ENCODE measurements at regions not wholly inside any gene's neighbourhood (a gene's known extent, or its start where the extent isn't known, plus 50 kb on each side); places are given as distances from the start of the nearest gene placed in this dataset.

DNA sequence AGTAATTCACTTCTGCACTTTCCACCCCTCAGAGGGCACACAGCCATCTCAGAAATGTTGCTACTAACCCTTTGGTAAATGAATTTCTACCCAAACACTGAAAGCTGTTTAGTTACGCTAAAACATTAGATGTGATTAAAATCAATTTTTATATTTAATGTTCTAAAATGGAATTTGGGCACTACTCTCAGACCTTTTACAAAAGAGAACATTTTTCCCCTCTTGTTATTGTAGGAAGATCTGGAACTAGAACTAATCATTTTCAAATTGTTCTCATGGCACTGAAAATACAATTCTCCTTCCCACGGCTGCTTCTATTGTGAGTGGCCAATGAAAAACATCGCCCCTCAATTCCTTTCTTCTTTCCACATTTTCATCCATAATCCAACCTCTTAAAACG lies 627.4 kb downstream of the CDH26 start:
- no peak overlapping the region for H3K27ac ChIP-seq
- ATAC-seq: no peak
- no peaks in the 10 kb centered on the region for H3K4me1 ChIP-seq
- DNase-seq: no peak
- intact Hi-C loops (cut with DNase I): no loop called here
- WGBS, 3 donors: 24 to 40% (median 33%) methylated on average over 4 of the region's 4 CpGs
- H3K9me3 ChIP-seq: no peaks in the 10 kb centered on the region
- TF ChIP-seq, protein P1, sequence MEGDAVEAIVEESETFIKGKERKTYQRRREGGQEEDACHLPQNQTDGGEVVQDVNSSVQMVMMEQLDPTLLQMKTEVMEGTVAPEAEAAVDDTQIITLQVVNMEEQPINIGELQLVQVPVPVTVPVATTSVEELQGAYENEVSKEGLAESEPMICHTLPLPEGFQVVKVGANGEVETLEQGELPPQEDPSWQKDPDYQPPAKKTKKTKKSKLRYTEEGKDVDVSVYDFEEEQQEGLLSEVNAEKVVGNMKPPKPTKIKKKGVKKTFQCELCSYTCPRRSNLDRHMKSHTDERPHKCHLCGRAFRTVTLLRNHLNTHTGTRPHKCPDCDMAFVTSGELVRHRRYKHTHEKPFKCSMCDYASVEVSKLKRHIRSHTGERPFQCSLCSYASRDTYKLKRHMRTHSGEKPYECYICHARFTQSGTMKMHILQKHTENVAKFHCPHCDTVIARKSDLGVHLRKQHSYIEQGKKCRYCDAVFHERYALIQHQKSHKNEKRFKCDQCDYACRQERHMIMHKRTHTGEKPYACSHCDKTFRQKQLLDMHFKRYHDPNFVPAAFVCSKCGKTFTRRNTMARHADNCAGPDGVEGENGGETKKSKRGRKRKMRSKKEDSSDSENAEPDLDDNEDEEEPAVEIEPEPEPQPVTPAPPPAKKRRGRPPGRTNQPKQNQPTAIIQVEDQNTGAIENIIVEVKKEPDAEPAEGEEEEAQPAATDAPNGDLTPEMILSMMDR (IDR thresholded peaks at IDR 0.05): no peak
- peaks cover 0 to 6% (median 6%) of the 10 kb centered on the region in 3 donors for H3K27me3 ChIP-seq (ENCODE audit: insufficient read depth in 3 of 3, low read length in 2 of 3)
- no peaks in the 10 kb centered on the region for H3K36me3 ChIP-seq (ENCODE audit: insufficient read depth in 1 of 2, low read depth in 1 of 2)
- H3K4me3 ChIP-seq: no peak overlapping the region

DNA sequence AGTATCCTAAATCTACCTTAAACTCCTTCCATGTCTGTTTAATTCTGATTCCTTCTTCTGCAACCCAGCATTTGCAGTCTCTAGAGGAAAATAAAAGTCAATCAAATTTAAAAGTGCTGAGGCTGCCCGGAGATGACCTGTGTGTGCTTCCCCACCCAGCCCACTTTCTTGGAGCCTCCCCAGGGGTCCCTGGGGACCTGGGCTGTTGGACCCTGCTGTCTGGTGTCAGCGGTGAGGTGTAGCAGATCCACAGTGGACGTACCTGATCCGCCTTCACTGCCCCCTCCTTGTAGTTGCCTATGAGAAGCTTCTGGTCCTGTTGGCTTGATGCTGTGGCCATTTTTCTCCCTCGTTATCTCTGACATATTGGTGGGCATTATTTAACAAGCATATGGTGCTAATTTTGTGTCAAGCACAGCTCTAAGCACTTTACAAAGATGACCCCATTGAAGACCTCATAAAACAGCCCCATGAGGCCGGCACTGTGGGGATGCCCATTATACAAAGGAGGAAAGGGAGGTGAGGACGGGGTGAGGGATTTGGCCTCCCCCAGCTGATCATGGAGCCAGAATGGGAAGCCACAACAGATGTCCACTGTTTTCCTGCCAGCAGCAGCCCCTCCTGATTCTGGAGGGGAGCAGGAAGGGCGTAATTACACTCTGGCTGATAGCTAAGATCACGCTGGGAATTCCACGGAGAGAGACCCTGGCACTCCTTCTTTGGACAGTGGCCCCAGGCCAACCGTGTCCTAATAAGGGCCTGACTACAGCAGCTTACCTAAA lies 628.2 kb downstream of the CDH26 start:
- peaks cover 0 to 6% (median 6%) of the 10 kb centered on the region in 3 donors for H3K27me3 ChIP-seq (ENCODE audit: insufficient read depth in 3 of 3, low read length in 2 of 3)
- no peaks in the 10 kb centered on the region for H3K36me3 ChIP-seq (ENCODE audit: insufficient read depth in 1 of 2, low read depth in 1 of 2)
- WGBS, 3 donors: 5 to 22% (median 10%) methylated on average over 11 of the region's 11 CpGs
- no peak overlapping the region for H3K4me3 ChIP-seq
- TF ChIP-seq, protein P1 (IDR thresholded peaks at IDR 0.05): no peak
- ATAC-seq (peak in 1 of 4 donors; percentile 42), DNase-seq (peak in 1 of 2 donors; percentile 55)
- H3K4me1 ChIP-seq: no peaks in the 10 kb centered on the region
- no peaks in the 10 kb centered on the region for H3K9me3 ChIP-seq
- intact Hi-C loops (cut with DNase I): no loop called here
- no peak overlapping the region for H3K27ac ChIP-seq

DNA sequence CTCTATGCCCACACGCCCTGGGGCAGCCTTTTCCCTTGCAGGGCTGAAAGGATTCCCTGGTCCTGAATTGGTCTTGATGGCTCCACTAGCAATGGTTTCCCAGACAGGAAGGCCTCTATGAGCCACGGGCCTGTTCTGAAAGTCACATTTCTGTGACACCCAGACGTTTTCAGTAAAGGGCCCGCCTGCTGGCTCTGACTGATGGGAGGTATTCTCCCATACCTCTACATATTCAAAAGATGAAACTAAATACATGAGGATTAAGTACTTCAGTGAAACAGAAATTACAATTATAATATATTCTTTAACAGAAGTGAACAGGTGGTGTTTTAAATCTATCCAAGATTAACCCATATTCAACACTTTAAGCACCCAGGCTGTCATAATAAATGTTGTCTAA lies 629.8 kb downstream of the CDH26 start:
- intact Hi-C loops (cut with DNase I): no loop called here
- Histone ChIP-seq H3K36me3 (ENCODE audit: insufficient read depth in 1 of 2, low read depth in 1 of 2) (no peaks in the 10 kb centered on the region), H3K27ac (no peak overlapping the region), H3K9me3 (no peaks in the 10 kb centered on the region), H3K4me1 (no peaks in the 10 kb centered on the region), H3K4me3 (no peak overlapping the region), H3K27me3 (ENCODE audit: insufficient read depth in 3 of 3, low read length in 2 of 3) (peaks cover 0 to 6% (median 5%) of the 10 kb centered on the region in 3 donors)
- no peak for ATAC-seq
- TF ChIP-seq, protein P1 (IDR thresholded peaks at IDR 0.05): no peak
- no peak for DNase-seq
- 79 to 92% (median 88%) methylated on average over 4 of the region's 4 CpGs for WGBS, 3 donors

DNA sequence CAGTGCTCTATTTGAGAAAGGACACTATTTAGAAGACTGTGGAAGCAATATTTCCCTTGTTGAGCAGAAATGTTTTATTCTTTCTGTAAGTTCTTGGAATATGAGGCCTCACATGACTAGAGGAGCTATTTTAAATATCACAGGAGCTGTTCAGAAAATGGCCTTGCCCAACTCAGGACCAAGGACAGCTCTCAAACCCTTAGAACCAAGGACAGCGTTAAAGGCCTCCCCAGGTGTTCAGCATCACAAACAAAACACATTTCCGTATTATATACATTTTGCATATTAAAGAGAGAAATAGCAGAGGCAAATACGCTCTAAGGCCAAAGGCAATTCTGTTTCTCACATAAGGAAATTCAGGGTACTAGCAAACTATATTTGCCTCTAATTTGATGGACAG lies 631.4 kb downstream of the CDH26 start:
- TF ChIP-seq, protein P1 (IDR thresholded peaks at IDR 0.05): no peak
- no peak overlapping the region for H3K27ac ChIP-seq
- no peaks in the 10 kb centered on the region for H3K36me3 ChIP-seq (ENCODE audit: insufficient read depth in 1 of 2, low read depth in 1 of 2)
- DNase-seq (no peak), ATAC-seq (no peak)
- peaks cover 0 to 4% (median 0%) of the 10 kb centered on the region in 3 donors for H3K27me3 ChIP-seq (ENCODE audit: insufficient read depth in 3 of 3, low read length in 2 of 3)
- WGBS, 3 donors: 40 to 44% (median 41%) methylated on average over 3 of the region's 3 CpGs
- intact Hi-C loops (cut with DNase I): no loop called here
- no peak overlapping the region for H3K4me3 ChIP-seq
- no peaks in the 10 kb centered on the region for H3K4me1 ChIP-seq
- H3K9me3 ChIP-seq: no peaks in the 10 kb centered on the region
